ENCODE measurements at regions not wholly inside any gene's neighbourhood (a gene's known extent, or its start where the extent isn't known, plus 50 kb on each side); places are given as distances from the start of the nearest gene placed in this dataset.

DNA sequence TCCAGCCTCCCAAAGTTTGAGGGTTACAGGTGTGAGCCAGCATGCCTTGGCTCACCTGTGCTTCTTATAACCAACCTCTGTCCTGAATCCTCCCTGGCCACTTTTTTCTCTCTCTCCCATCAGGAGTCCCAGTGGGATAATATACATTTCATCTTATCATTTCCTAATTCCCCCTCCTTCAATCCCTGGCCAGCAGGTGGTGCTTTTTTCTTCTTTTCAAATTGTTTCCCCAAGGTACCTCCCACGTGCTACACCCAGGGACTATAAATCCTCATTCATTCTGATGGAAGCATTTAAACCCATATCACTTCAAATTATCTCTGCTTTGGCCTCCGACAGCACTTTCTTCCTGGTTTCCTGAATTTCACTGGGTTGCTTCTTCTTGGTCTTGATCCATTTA lies 704.7 kb downstream of the NLGN4Y start:
- POLR2A ChIA-PET: no interaction called here

DNA sequence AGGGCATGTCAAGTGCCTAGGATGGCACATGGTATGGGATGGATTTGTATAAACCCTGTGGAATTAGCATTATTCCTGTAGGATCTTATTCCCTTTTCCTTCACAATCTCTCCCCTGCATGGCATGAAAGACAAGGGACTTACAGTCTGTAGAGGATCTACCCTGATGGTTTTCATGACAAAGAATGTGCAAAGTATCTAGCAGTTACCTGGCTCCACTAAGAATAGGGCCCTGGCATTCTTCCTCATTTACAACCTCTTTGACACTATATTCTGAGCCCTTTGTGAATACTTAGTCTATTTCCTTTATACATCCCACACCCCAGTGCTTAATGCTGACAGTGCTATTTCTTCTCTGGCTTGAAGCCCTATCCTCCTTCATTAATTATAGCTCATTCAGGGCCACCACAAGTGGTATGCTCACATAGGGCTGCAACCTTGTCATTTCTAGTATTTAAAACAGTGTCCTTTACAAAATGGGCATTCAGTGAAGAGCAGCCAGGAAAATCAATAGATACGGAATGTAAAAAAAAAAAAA lies 715.3 kb downstream of the NLGN4Y start:
- WGBS (ENCODE audit: missing lambda C conversion rate): 87% methylated on average over 1 of the region's 1 CpG
- Histone ChIP-seq H3K4me3 (no peak overlapping the region), H3K9me3 (no peaks in the 10 kb centered on the region), H3K4me2 (no peak overlapping the region), H3K4me1 (no peaks in the 10 kb centered on the region), H3K27ac (no peak overlapping the region)
- POLR2A ChIA-PET: no interaction called here
- no peak for ATAC-seq
- no peak for FAIRE-seq
- CTCF ChIA-PET: no interaction called here
- TF ChIP-seq, protein P1, sequence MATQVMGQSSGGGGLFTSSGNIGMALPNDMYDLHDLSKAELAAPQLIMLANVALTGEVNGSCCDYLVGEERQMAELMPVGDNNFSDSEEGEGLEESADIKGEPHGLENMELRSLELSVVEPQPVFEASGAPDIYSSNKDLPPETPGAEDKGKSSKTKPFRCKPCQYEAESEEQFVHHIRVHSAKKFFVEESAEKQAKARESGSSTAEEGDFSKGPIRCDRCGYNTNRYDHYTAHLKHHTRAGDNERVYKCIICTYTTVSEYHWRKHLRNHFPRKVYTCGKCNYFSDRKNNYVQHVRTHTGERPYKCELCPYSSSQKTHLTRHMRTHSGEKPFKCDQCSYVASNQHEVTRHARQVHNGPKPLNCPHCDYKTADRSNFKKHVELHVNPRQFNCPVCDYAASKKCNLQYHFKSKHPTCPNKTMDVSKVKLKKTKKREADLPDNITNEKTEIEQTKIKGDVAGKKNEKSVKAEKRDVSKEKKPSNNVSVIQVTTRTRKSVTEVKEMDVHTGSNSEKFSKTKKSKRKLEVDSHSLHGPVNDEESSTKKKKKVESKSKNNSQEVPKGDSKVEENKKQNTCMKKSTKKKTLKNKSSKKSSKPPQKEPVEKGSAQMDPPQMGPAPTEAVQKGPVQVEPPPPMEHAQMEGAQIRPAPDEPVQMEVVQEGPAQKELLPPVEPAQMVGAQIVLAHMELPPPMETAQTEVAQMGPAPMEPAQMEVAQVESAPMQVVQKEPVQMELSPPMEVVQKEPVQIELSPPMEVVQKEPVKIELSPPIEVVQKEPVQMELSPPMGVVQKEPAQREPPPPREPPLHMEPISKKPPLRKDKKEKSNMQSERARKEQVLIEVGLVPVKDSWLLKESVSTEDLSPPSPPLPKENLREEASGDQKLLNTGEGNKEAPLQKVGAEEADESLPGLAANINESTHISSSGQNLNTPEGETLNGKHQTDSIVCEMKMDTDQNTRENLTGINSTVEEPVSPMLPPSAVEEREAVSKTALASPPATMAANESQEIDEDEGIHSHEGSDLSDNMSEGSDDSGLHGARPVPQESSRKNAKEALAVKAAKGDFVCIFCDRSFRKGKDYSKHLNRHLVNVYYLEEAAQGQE (IDR thresholded peaks at IDR 0.05): no peak
- TF ChIP-seq MAFK (IDR thresholded peaks at IDR 0.05; ENCODE audit: partially characterized antibody): peak; percentile 29
- DNase-seq (ENCODE audit: low read depth in 1 of 2, low spot score in 1 of 2): no peak

More for the DNA sequence above, 704.7 kb downstream of the NLGN4Y start:
- WGBS (ENCODE audit: missing lambda C conversion rate): 38% methylated on average over 2 of the region's 2 CpGs
- Histone ChIP-seq H3K9me3 (no peaks in the 10 kb centered on the region), H3K4me2 (no peak overlapping the region), H3K4me1 (no peaks in the 10 kb centered on the region), H3K27ac (no peak overlapping the region), H3K4me3 (no peak overlapping the region)
- no peak for ATAC-seq
- FAIRE-seq: no peak
- CTCF ChIA-PET: no interaction called here
- TF ChIP-seq CEBPB (IDR thresholded peaks at IDR 0.05) (no peak), SMC3 (IDR thresholded peaks at IDR 0.05) (no peak), KDM1A (IDR thresholded peaks at IDR 0.05; ENCODE audit: low read depth) (no peak), HOXB13 (CRISPR knock-in tag; IDR thresholded peaks at IDR 0.05; ENCODE audit: low read depth) (no peak), ZC3H11A (IDR thresholded peaks at IDR 0.05) (no peak), FOXS1 (CRISPR knock-in tag; IDR thresholded peaks at IDR 0.05) (no peak), PHF8 (IDR thresholded peaks at IDR 0.05; ENCODE audit: borderline replicate concordance, low read depth) (no peak), GATA3 (IDR thresholded peaks at IDR 0.05; ENCODE audit: borderline replicate concordance) (no peak), HDAC2 (IDR thresholded peaks at IDR 0.05) (no peak)
- TF ChIP-seq, protein P1 (IDR thresholded peaks at IDR 0.05): no peak
- TF ChIP-seq, protein P2, sequence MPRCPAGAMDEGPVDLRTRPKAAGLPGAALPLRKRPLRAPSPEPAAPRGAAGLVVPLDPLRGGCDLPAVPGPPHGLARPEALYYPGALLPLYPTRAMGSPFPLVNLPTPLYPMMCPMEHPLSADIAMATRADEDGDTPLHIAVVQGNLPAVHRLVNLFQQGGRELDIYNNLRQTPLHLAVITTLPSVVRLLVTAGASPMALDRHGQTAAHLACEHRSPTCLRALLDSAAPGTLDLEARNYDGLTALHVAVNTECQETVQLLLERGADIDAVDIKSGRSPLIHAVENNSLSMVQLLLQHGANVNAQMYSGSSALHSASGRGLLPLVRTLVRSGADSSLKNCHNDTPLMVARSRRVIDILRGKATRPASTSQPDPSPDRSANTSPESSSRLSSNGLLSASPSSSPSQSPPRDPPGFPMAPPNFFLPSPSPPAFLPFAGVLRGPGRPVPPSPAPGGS (IDR thresholded peaks at IDR 0.05): no peak
- TF ChIP-seq, protein P3, sequence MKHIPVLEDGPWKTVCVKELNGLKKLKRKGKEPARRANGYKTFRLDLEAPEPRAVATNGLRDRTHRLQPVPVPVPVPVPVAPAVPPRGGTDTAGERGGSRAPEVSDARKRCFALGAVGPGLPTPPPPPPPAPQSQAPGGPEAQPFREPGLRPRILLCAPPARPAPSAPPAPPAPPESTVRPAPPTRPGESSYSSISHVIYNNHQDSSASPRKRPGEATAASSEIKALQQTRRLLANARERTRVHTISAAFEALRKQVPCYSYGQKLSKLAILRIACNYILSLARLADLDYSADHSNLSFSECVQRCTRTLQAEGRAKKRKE (CRISPR knock-in tag; IDR thresholded peaks at IDR 0.05; ENCODE audit: low read depth): no peak
- TF ChIP-seq, protein P4, sequence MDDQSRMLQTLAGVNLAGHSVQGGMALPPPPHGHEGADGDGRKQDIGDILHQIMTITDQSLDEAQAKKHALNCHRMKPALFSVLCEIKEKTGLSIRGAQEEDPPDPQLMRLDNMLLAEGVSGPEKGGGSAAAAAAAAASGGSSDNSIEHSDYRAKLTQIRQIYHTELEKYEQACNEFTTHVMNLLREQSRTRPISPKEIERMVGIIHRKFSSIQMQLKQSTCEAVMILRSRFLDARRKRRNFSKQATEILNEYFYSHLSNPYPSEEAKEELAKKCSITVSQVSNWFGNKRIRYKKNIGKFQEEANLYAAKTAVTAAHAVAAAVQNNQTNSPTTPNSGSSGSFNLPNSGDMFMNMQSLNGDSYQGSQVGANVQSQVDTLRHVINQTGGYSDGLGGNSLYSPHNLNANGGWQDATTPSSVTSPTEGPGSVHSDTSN (IDR thresholded peaks at IDR 0.05): no peak
- TF ChIP-seq, protein P5, sequence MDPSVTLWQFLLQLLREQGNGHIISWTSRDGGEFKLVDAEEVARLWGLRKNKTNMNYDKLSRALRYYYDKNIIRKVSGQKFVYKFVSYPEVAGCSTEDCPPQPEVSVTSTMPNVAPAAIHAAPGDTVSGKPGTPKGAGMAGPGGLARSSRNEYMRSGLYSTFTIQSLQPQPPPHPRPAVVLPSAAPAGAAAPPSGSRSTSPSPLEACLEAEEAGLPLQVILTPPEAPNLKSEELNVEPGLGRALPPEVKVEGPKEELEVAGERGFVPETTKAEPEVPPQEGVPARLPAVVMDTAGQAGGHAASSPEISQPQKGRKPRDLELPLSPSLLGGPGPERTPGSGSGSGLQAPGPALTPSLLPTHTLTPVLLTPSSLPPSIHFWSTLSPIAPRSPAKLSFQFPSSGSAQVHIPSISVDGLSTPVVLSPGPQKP (IDR thresholded peaks at IDR 0.05; ENCODE audit: low read depth, low read length): no peak
- DNase-seq (ENCODE audit: low read depth in 1 of 2, low spot score in 1 of 2): peak in 1 of 2 experiments; percentile 2

Measured in A549 (cell line).